ENCODE measurements at regions not wholly inside any gene's neighbourhood (a gene's known extent, or its start where the extent isn't known, plus 50 kb on each side); places are given as distances from the start of the nearest gene placed in this dataset.

DNA sequence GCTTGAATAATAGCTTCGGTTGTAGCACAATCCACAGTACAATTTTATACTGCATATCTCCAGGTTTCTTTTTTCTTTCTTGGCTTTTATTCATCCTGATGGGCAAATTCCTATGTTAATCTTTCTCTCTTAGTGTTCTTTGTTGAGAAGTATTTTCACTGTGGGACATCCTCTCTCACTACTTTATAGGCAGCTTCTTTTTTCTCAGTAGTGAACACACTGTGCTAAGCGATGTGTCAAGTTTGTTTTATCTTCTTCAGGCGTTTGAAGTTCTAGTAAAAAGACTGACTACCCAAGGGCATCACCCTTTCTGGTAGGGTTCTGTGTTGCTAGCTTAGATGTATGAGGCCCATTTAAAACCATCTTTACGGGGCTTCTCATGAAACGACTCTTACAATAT, 182.1 kb downstream of the FAM170A start:
- H3K27me3 ChIP-seq (ENCODE audit: control insufficient read depth, insufficient read depth, low read length), result no peaks in the 10 kb centered on the region
- no peaks in the 10 kb centered on the region for H3K36me3 ChIP-seq (ENCODE audit: control insufficient read depth in 2 of 3, insufficient read depth in 3 of 3, low read length in 3 of 3)
- no peak overlapping the region for H3K9ac ChIP-seq (ENCODE audit: low read length in 3 of 3)
- TF ChIP-seq, protein P1, sequence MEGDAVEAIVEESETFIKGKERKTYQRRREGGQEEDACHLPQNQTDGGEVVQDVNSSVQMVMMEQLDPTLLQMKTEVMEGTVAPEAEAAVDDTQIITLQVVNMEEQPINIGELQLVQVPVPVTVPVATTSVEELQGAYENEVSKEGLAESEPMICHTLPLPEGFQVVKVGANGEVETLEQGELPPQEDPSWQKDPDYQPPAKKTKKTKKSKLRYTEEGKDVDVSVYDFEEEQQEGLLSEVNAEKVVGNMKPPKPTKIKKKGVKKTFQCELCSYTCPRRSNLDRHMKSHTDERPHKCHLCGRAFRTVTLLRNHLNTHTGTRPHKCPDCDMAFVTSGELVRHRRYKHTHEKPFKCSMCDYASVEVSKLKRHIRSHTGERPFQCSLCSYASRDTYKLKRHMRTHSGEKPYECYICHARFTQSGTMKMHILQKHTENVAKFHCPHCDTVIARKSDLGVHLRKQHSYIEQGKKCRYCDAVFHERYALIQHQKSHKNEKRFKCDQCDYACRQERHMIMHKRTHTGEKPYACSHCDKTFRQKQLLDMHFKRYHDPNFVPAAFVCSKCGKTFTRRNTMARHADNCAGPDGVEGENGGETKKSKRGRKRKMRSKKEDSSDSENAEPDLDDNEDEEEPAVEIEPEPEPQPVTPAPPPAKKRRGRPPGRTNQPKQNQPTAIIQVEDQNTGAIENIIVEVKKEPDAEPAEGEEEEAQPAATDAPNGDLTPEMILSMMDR (IDR thresholded peaks at IDR 0.05; ENCODE audit: borderline replicate concordance, extremely low read depth, insufficient read depth), result no peak
- FAIRE-seq (no peak), DNase-seq (no peak)
- peaks cover 0 to 2% (median 0%) of the 10 kb centered on the region in 3 donors for H3K9me3 ChIP-seq (ENCODE audit: control insufficient read depth in 2 of 3, insufficient read depth in 1 of 3, low read length in 3 of 3)
- no peaks in the 10 kb centered on the region for H3K4me1 ChIP-seq (ENCODE audit: control insufficient read depth in 2 of 3, insufficient read depth in 2 of 3, low read depth in 1 of 3, low read length in 3 of 3)
- H3K27ac ChIP-seq (ENCODE audit: low read depth in 2 of 2, low read length in 2 of 2), result no peak overlapping the region
- no peak overlapping the region for H3K4me3 ChIP-seq (ENCODE audit: low read length in 3 of 3)
- intact Hi-C loops (cut with DNase I), result no loop called here

DNA sequence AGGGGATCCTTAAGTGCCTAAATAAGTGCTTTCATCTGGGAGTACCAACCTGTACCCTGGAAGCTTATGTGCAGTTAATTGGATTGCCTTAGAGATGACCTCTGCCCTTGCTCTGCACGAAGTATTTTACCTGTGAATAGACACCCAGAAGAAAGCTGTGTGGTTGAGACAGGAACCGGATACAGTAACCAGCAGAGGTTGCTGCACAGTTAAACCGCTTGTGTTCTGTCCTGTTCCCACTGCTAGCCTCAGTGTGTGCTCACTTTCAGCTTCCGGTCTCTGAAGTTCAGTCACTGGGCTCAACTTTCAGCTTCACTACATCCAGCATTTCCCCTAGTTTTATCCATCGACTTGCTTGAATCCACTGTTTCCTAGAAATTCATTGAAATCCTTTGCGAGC, 185.3 kb downstream of the FAM170A start:
- no peak overlapping the region for H3K27ac ChIP-seq (ENCODE audit: low read depth in 2 of 2, low read length in 2 of 2)
- no peak overlapping the region for H3K9ac ChIP-seq (ENCODE audit: low read length in 3 of 3)
- no peaks in the 10 kb centered on the region for H3K27me3 ChIP-seq (ENCODE audit: control insufficient read depth, insufficient read depth, low read length)
- no peaks in the 10 kb centered on the region for H3K9me3 ChIP-seq (ENCODE audit: control insufficient read depth in 2 of 3, insufficient read depth in 1 of 3, low read length in 3 of 3)
- intact Hi-C loops (cut with DNase I), result no loop called here
- DNase-seq, result no peak
- FAIRE-seq, result no peak
- no peaks in the 10 kb centered on the region for H3K4me1 ChIP-seq (ENCODE audit: control insufficient read depth in 2 of 3, insufficient read depth in 2 of 3, low read depth in 1 of 3, low read length in 3 of 3)
- no peak overlapping the region for H3K4me3 ChIP-seq (ENCODE audit: low read length in 3 of 3)
- H3K36me3 ChIP-seq (ENCODE audit: control insufficient read depth in 2 of 3, insufficient read depth in 3 of 3, low read length in 3 of 3), result no peaks in the 10 kb centered on the region
- TF ChIP-seq, protein P1 (IDR thresholded peaks at IDR 0.05; ENCODE audit: borderline replicate concordance, extremely low read depth, insufficient read depth), result no peak

DNA sequence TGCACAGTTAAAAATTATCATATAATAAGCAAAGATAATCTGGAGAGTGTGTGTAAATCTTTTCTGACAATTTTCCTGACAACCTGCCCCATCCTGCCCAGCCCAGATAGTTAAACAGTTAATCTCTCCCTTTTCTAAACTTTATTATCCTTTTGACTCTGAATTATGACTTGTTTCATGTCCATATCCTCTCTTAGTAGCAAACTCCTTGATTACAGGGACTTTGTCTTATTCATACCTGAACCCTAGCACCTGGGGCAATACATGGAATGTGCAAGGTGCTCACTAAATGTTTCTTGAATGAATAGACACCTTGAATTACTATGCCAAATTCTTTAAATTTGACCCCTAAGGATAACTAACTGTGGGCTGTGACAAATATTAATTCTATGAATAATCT, 186.7 kb downstream of the FAM170A start:
- no peaks in the 10 kb centered on the region for H3K9me3 ChIP-seq (ENCODE audit: control insufficient read depth in 2 of 3, insufficient read depth in 1 of 3, low read length in 3 of 3)
- no peak overlapping the region for H3K9ac ChIP-seq (ENCODE audit: low read length in 3 of 3)
- DNase-seq (no peak), FAIRE-seq (no peak)
- H3K4me1 ChIP-seq (ENCODE audit: control insufficient read depth in 2 of 3, insufficient read depth in 2 of 3, low read depth in 1 of 3, low read length in 3 of 3), result no peaks in the 10 kb centered on the region
- H3K4me3 ChIP-seq (ENCODE audit: low read length in 3 of 3), result no peak overlapping the region
- no peak overlapping the region for H3K27ac ChIP-seq (ENCODE audit: low read depth in 2 of 2, low read length in 2 of 2)
- TF ChIP-seq, protein P1 (IDR thresholded peaks at IDR 0.05; ENCODE audit: borderline replicate concordance, extremely low read depth, insufficient read depth), result no peak
- intact Hi-C loops (cut with DNase I), result no loop called here
- no peaks in the 10 kb centered on the region for H3K36me3 ChIP-seq (ENCODE audit: control insufficient read depth in 2 of 3, insufficient read depth in 3 of 3, low read length in 3 of 3)
- H3K27me3 ChIP-seq (ENCODE audit: control insufficient read depth, insufficient read depth, low read length), result no peaks in the 10 kb centered on the region

DNA sequence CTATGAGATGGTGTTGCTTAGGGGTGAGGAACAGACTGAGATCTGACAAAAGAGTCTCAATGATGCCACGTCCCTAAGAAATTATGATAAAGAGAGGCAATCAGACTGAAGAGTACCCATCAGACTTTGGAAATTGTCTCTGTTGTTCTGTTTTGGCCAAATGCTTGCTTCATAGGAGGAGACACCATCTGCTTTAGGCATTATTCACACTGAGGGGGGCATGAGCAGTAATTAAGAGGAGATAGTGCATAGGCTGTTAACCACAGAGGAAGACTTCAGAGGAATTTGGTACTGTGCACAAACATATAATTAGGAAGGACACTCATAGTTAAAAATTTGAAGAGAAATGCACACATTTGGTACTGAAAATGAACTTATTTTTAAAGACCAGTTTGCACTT, 190.7 kb downstream of the FAM170A start:
- H3K27me3 ChIP-seq (ENCODE audit: control insufficient read depth, insufficient read depth, low read length), result no peaks in the 10 kb centered on the region
- TF ChIP-seq, protein P1 (IDR thresholded peaks at IDR 0.05; ENCODE audit: borderline replicate concordance, extremely low read depth, insufficient read depth), result no peak
- H3K27ac ChIP-seq (ENCODE audit: low read depth in 2 of 2, low read length in 2 of 2), result no peak overlapping the region
- H3K4me1 ChIP-seq (ENCODE audit: control insufficient read depth in 2 of 3, insufficient read depth in 2 of 3, low read depth in 1 of 3, low read length in 3 of 3), result no peaks in the 10 kb centered on the region
- no peak for FAIRE-seq
- H3K36me3 ChIP-seq (ENCODE audit: control insufficient read depth in 2 of 3, insufficient read depth in 3 of 3, low read length in 3 of 3), result no peaks in the 10 kb centered on the region
- H3K4me3 ChIP-seq (ENCODE audit: low read length in 3 of 3), result no peak overlapping the region
- H3K9ac ChIP-seq (ENCODE audit: low read length in 3 of 3), result no peak overlapping the region
- intact Hi-C loops (cut with DNase I), result no loop called here
- no peak for DNase-seq
- H3K9me3 ChIP-seq (ENCODE audit: control insufficient read depth in 2 of 3, insufficient read depth in 1 of 3, low read length in 3 of 3), result no peaks in the 10 kb centered on the region
